ENCODE measurements at regions not wholly inside any gene's neighbourhood (a gene's known extent, or its start where the extent isn't known, plus 50 kb on each side); places are given as distances from the start of the nearest gene placed in this dataset.

- H3K9ac ChIP-seq (replicated peaks; ENCODE audit: extremely low read depth, insufficient read depth, low read length) = no peak overlapping the region
- ChIA-PET POLR2A (no interaction called here), CTCF (no interaction called here)
- no peaks in the 10 kb centered on the region for H3K36me3 ChIP-seq (ENCODE audit: control insufficient read depth in 2 of 2, extremely low read depth in 1 of 2, insufficient read depth in 2 of 2, low read length in 2 of 2)
- H3K79me2 ChIP-seq (ENCODE audit: control insufficient read depth, insufficient read depth, low read length) = no peaks in the 10 kb centered on the region
- dilution Hi-C loops (cut with MboI; ENCODE audit: extremely low pct_ligation_motif_present, low sequenced_read_pairs) = no loop called here
- intact Hi-C loops (cut with micrococcal nuclease) = no loop called here
- no peak for DNase-seq (ENCODE audit: low read depth, low spot score)
- peaks cover 29% of the 10 kb centered on the region for H3K4me1 ChIP-seq (ENCODE audit: control insufficient read depth, extremely low read depth, insufficient read depth, low read length)
- H3K27ac ChIP-seq (ENCODE audit: insufficient read depth, low read depth, low read length) = no peak overlapping the region
- H3K9me1 ChIP-seq (replicated peaks; ENCODE audit: control insufficient read depth, extremely low read depth, insufficient read depth, low read length) = no peaks in the 10 kb centered on the region
- no peaks in the 10 kb centered on the region for H3K27me3 ChIP-seq (ENCODE audit: control insufficient read depth in 2 of 2, insufficient read depth in 2 of 2, low read length in 2 of 2)
- H4K20me1 ChIP-seq (replicated peaks; ENCODE audit: control insufficient read depth, extremely low read depth, insufficient read depth, low read length) = no peaks in the 10 kb centered on the region
- no peak overlapping the region for H3K4me2 ChIP-seq (ENCODE audit: insufficient read depth, low read length)
- no peak overlapping the region for H2AFZ ChIP-seq (ENCODE audit: low read depth, low read length)
- H3K4me3 ChIP-seq (replicated peaks in 1 of 3; ENCODE audit: insufficient read depth in 1 of 3, low read depth in 1 of 3, low read length in 3 of 3) = no peak overlapping the region
- H3K9me3 ChIP-seq (replicated peaks; ENCODE audit: control insufficient read depth, insufficient read depth, low read length) = no peaks in the 10 kb centered on the region
- TF ChIP-seq JUN (IDR thresholded peaks at IDR 0.05; ENCODE audit: borderline replicate concordance, insufficient read depth, insufficient read length, low read depth) = no peak
- TF ChIP-seq MYC (IDR thresholded peaks at IDR 0.05; ENCODE audit: low read depth, low read length) = no peak
- no peak for TF ChIP-seq EZH2 (IDR thresholded peaks at IDR 0.05; ENCODE audit: borderline replicate concordance, low read depth, low read length, severe bottlenecking)
- no peak for TF ChIP-seq POLR2A (IDR thresholded peaks at IDR 0.05; ENCODE audit: low read depth, low read length)
- no peak for TF ChIP-seq MAX (IDR thresholded peaks at IDR 0.05; ENCODE audit: insufficient read depth, insufficient read length)
- TF ChIP-seq GATA2 (IDR thresholded peaks at IDR 0.05; ENCODE audit: insufficient read depth, insufficient read length, low read depth, low read length) = no peak
- TF ChIP-seq POLR2AphosphoS5 (IDR thresholded peaks at IDR 0.05; ENCODE audit: insufficient read depth, low read depth, low read length) = no peak
- BruUV-seq (replicated peaks) = no TSS peak
- no peak for FAIRE-seq
These were observed 90.9 kb downstream of the LRRC30 start for GRCh38 chr18:7321831-7322230.

- ChIA-PET CTCF (interaction anchor here (0.6 to 3.6 kb wide), 6 partner anchors 9 to 1287 kb away, joined by 3 to 27 read pairs (median 4); partner anchors contain the start of genes PTPRM and RAB12), POLR2A (no interaction called here)
- no peak overlapping the region for H3K4me3 ChIP-seq (replicated peaks in 1 of 3; ENCODE audit: insufficient read depth in 1 of 3, low read depth in 1 of 3, low read length in 3 of 3)
- no peak overlapping the region for H3K27ac ChIP-seq (ENCODE audit: insufficient read depth, low read depth, low read length)
- TF ChIP-seq POLR2A (IDR thresholded peaks at IDR 0.05; ENCODE audit: low read depth, low read length) (no peak), MAX (IDR thresholded peaks at IDR 0.05; ENCODE audit: insufficient read depth, insufficient read length) (no peak), EZH2 (IDR thresholded peaks at IDR 0.05; ENCODE audit: borderline replicate concordance, low read depth, low read length, severe bottlenecking) (no peak), GATA2 (IDR thresholded peaks at IDR 0.05; ENCODE audit: insufficient read depth, insufficient read length, low read depth, low read length) (no peak), CTCF (IDR thresholded peaks at IDR 0.05; ENCODE audit: extremely low read depth in 1 of 2, insufficient read depth in 1 of 2, low read depth in 1 of 2, low read length in 2 of 2) (no peak), JUN (IDR thresholded peaks at IDR 0.05; ENCODE audit: borderline replicate concordance, insufficient read depth, insufficient read length, low read depth) (no peak), POLR2AphosphoS5 (IDR thresholded peaks at IDR 0.05; ENCODE audit: insufficient read depth, low read depth, low read length) (no peak), FOS (IDR thresholded peaks at IDR 0.05; ENCODE audit: borderline replicate concordance, insufficient read depth, low read length) (no peak), MYC (IDR thresholded peaks at IDR 0.05; ENCODE audit: low read depth, low read length) (no peak)
- dilution Hi-C loops (cut with MboI; ENCODE audit: extremely low pct_ligation_motif_present, low sequenced_read_pairs) = no loop called here
- intact Hi-C loops (cut with micrococcal nuclease) = no loop called here
- H4K20me1 ChIP-seq (replicated peaks; ENCODE audit: control insufficient read depth, extremely low read depth, insufficient read depth, low read length) = no peaks in the 10 kb centered on the region
- H3K9me3 ChIP-seq (replicated peaks; ENCODE audit: control insufficient read depth, insufficient read depth, low read length) = no peaks in the 10 kb centered on the region
- no peaks in the 10 kb centered on the region for H3K36me3 ChIP-seq (ENCODE audit: control insufficient read depth in 2 of 2, extremely low read depth in 1 of 2, insufficient read depth in 2 of 2, low read length in 2 of 2)
- no peak overlapping the region for H3K4me2 ChIP-seq (ENCODE audit: insufficient read depth, low read length)
- FAIRE-seq (no peak), DNase-seq (ENCODE audit: low read depth, low spot score) (no peak)
- peaks cover 29% of the 10 kb centered on the region for H3K4me1 ChIP-seq (ENCODE audit: control insufficient read depth, extremely low read depth, insufficient read depth, low read length)
- no peak overlapping the region for H3K9ac ChIP-seq (replicated peaks; ENCODE audit: extremely low read depth, insufficient read depth, low read length)
- no TSS peak for BruUV-seq (replicated peaks)
- H2AFZ ChIP-seq (ENCODE audit: low read depth, low read length) = no peak overlapping the region
- H3K27me3 ChIP-seq (ENCODE audit: control insufficient read depth in 2 of 2, insufficient read depth in 2 of 2, low read length in 2 of 2) = no peaks in the 10 kb centered on the region
- H3K79me2 ChIP-seq (ENCODE audit: control insufficient read depth, insufficient read depth, low read length) = no peaks in the 10 kb centered on the region
- H3K9me1 ChIP-seq (replicated peaks; ENCODE audit: control insufficient read depth, extremely low read depth, insufficient read depth, low read length) = no peaks in the 10 kb centered on the region
These were observed 92.1 kb downstream of the LRRC30 start for GRCh38 chr18:7322817-7323485.

All from endothelial cell of umbilical vein (primary cell).